Nephron progenitor cell (in vitro differentiated cells): ENCODE measurements at regions not wholly inside any gene's neighbourhood (a gene's known extent, or its start where the extent isn't known, plus 50 kb on each side); places are given as distances from the start of the nearest gene placed in this dataset.
A peak's percentile ranks its signal among the peaks of the same experiment; 100 is the strongest.

ENCODE experiments used
- DNase-seq: peaks from one replicate; pipeline ENCODE4 v3.0.0; 2021
- H3K27ac Mint-ChIP-seq: 2 replicates; pipeline ENCODE4 v1.8.0; 2021; ENCODE audit warnings: mild to moderate bottlenecking, moderate library complexity, mixed read lengths
- H3K27me3 Mint-ChIP-seq: 2 replicates; pipeline ENCODE4 v1.8.0; 2021; ENCODE audit warnings: mild to moderate bottlenecking, low read depth, mixed read lengths; ENCODE audit not compliant: poor library complexity
- H3K36me3 Mint-ChIP-seq: 2 replicates; pipeline ENCODE4 v1.8.0; 2021; ENCODE audit warnings: low read depth, mixed read lengths
- H3K4me1 Mint-ChIP-seq: 2 replicates; pipeline ENCODE4 v1.8.0; 2021; ENCODE audit warnings: mixed read lengths
- H3K4me3 Mint-ChIP-seq: 2 replicates; pipeline ENCODE4 v1.8.0; 2021; ENCODE audit warnings: mild to moderate bottlenecking, moderate library complexity, mixed read lengths
- H3K9me3 Mint-ChIP-seq: 2 replicates; pipeline ENCODE4 v1.8.0; 2021; ENCODE audit warnings: mild to moderate bottlenecking, moderate library complexity, mixed read lengths
- TF ChIP-seq, protein P1 (sequence below): fragments of 200-600 bp; sonication (generic); IDR thresholded peaks from 2 replicates; pipeline ENCODE4 v1.5.0; 2021; ENCODE audit warnings: antibody characterized with exemption

DNA sequence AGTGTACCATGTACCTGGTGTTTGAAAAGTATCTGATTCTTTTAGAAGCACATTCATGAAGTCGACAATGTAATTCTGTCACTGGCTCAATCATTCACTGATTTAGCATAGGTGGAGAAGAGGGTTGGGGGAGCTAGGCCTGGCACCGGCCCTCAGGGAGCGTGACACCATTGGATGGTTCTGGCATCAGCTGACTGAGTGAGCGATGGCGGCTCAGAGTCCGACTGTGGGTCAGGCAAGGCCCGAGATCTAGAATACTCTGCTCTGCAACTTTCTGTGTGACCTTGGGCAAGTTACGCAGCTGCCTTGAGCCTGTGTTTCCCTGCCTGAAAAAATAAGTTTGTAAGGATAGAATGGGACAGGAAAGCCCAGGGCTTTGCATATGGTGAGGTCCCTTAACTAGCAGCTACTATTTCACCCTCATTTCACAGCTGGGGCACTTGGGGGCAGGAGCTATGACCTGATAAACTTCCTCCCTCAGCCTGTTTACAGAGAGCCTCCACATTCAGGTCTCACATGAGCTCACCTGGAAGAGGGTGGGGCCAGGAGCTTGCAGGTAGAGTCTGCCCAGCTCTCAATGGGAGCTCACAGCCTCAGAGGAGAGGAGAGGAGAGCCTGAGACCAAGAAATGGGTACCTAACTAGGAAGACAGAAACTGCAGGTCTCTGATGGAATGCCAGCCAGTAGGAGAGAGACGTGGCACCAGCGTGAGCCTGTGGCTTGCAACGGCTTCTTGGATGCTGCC lies 153.7 kb upstream of the TLE3 start:
- peaks cover 70% of the 10 kb centered on the region for H3K4me1 Mint-ChIP-seq
- H3K36me3 Mint-ChIP-seq, result no peaks in the 10 kb centered on the region
- H3K27ac Mint-ChIP-seq, result peak overlapping the region; percentile 57
- peaks cover 58% of the 10 kb centered on the region for H3K27me3 Mint-ChIP-seq
- TF ChIP-seq, protein P1, sequence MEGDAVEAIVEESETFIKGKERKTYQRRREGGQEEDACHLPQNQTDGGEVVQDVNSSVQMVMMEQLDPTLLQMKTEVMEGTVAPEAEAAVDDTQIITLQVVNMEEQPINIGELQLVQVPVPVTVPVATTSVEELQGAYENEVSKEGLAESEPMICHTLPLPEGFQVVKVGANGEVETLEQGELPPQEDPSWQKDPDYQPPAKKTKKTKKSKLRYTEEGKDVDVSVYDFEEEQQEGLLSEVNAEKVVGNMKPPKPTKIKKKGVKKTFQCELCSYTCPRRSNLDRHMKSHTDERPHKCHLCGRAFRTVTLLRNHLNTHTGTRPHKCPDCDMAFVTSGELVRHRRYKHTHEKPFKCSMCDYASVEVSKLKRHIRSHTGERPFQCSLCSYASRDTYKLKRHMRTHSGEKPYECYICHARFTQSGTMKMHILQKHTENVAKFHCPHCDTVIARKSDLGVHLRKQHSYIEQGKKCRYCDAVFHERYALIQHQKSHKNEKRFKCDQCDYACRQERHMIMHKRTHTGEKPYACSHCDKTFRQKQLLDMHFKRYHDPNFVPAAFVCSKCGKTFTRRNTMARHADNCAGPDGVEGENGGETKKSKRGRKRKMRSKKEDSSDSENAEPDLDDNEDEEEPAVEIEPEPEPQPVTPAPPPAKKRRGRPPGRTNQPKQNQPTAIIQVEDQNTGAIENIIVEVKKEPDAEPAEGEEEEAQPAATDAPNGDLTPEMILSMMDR, result no peak
- no peak overlapping the region for H3K4me3 Mint-ChIP-seq
- peaks cover 3% of the 10 kb centered on the region for H3K9me3 Mint-ChIP-seq
- DNase-seq, result no peak

- Mint-ChIP-seq H3K4me3 (no peak overlapping the region), H3K4me1 (peaks cover 73% of the 10 kb centered on the region), H3K9me3 (no peaks in the 10 kb centered on the region), H3K27ac (peak overlapping the region; percentile 57), H3K27me3 (peaks cover 51% of the 10 kb centered on the region), H3K36me3 (no peaks in the 10 kb centered on the region)
- peak; percentile 47 for DNase-seq
- TF ChIP-seq, protein P1, result no peak
Observed at GRCh38 chr15:70250208-70251201, 152.8 kb upstream of the TLE3 start.

GRCh38 chr15:70249616-70250015 lies 151.9 kb upstream of the TLE3 start:
- Mint-ChIP-seq H3K27ac (no peak overlapping the region), H3K4me1 (peaks cover 72% of the 10 kb centered on the region), H3K27me3 (peaks cover 51% of the 10 kb centered on the region), H3K9me3 (no peaks in the 10 kb centered on the region), H3K4me3 (no peak overlapping the region), H3K36me3 (no peaks in the 10 kb centered on the region)
- DNase-seq, result no peak
- TF ChIP-seq, protein P1, result no peak

DNA sequence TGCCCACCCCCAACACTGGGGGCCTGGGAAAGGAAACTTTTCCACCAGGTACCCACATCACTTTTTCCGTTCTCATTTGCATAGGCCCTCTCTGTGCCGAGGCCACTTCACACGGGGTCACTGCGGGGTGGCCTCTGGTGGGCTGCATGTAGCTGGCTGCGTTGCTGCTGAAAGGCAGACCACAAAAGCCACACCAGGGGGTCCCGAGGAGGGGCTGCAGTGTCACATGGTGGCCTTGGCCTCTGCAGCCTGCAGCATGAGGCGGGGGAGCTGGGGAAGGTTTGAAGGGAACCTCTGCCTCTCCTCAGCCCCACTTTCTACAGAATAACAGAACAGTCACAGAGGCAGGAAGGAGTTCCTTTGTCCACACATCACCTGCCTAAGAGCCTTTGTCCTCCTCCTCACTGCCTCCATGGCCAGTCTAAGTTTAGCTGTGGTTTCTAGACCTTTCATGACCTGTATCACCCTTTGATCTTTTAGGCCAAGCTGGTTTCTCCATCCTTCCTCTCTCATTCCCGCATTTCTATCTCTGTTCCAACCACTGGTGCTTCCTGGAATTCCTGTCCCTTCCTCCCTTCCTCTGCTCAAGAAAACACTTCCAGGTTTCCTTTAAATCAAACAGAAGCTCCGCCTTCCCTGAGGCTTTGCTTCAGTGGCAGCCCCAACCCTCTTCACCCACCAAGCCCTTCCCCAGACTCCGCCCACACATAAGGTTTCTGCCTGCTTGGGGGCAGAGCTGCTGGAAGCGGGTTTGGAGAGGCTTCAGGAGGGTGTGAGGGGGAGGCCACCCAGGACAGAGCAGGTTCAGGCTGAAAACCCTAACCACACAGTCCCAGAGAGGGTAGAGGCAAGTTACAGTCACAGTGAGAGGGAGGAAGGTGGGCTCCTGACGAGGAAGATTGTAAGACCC lies 150.7 kb upstream of the TLE3 start:
- Mint-ChIP-seq H3K27me3 (peaks cover 49% of the 10 kb centered on the region), H3K27ac (no peak overlapping the region), H3K36me3 (no peaks in the 10 kb centered on the region), H3K9me3 (no peaks in the 10 kb centered on the region), H3K4me3 (peak overlapping the region; percentile 31), H3K4me1 (peaks cover 70% of the 10 kb centered on the region)
- DNase-seq, result peak; percentile 63
- TF ChIP-seq, protein P1, result no peak

GRCh38 chr15:70247281-70247680 lies 149.6 kb upstream of the TLE3 start:
- no peak for DNase-seq
- Mint-ChIP-seq H3K36me3 (no peaks in the 10 kb centered on the region), H3K27me3 (peaks cover 48% of the 10 kb centered on the region), H3K4me3 (no peak overlapping the region), H3K27ac (no peak overlapping the region), H3K4me1 (peaks cover 67% of the 10 kb centered on the region), H3K9me3 (no peaks in the 10 kb centered on the region)
- TF ChIP-seq, protein P1, result no peak
